GM12878 (cell line): ENCODE measurements at regions not wholly inside any gene's neighbourhood (a gene's known extent, or its start where the extent isn't known, plus 50 kb on each side); places are given as distances from the start of the nearest gene placed in this dataset.

Experiments
- ATAC-seq: fragments of 200-7000 bp; cut with Tn5 transposase; 3 replicates; pipeline ENCODE4 v1.9.1; 2020; ENCODE audit warnings: mild to moderate bottlenecking, moderate library complexity
- BruUV-seq: library from RNA; stranded (reverse); fragments of 400-500 nt; replicated peaks from 2 replicates; lab custom pipeline; 2021; lab: Mats Ljungman, UMichigan
- CTCF ChIA-PET: fragments of 300-600 bp; sonication (Branson Sonifier 250); formaldehyde crosslinking; extraction: SDS; loops from one replicate; lab custom pipeline; 2021; ENCODE audit warnings: inconsistent platforms; lab: Yijun Ruan, JAX
- POLR2A ChIA-PET: fragments of 350-600 bp; formaldehyde crosslinking; extraction: SDS; loops from one replicate; lab custom pipeline; 2021; ENCODE audit warnings: inconsistent platforms; lab: Charles Lee
- RAD21 ChIA-PET: fragments of 300-600 bp; sonication (Branson Sonifier 250); formaldehyde crosslinking; loops from one replicate; lab custom pipeline; 2023; ENCODE audit warnings: antibody characterized with exemption; ENCODE audit not compliant: unreplicated experiment; lab: Charles Lee
- SMC1A ChIA-PET: fragments of 300-600 bp; sonication (Branson Sonifier 250); formaldehyde crosslinking; loops from one replicate; lab custom pipeline; 2023; ENCODE audit not compliant: unreplicated experiment, uncharacterized antibody; lab: Charles Lee
- DNase-seq: peaks from one replicate; pipeline ENCODE4 v3.0.0-alpha.2; 2011; ENCODE audit warnings: low read depth, low spot score
- FAIRE-seq: peaks from 3 replicates; lab custom pipeline; 2011; peaks lifted over from hg19 to GRCh38; lab: Jason Lieb, UNC
- H2AFZ ChIP-seq: 2 replicates; pipeline ENCODE4 v1.6.0; 2011; ENCODE audit warnings: low read depth, low read length, control low read depth; ENCODE audit not compliant: control insufficient read depth
- H3K27ac ChIP-seq: 2 replicates; pipeline ENCODE4 v1.5.1; 2011; ENCODE audit warnings: control low read depth; ENCODE audit not compliant: control insufficient read depth, insufficient read depth
- H3K27me3 ChIP-seq, 2 experiments: replicated peaks in 1 of 2; 2 replicates each; pipeline versions ENCODE4 v1.6.0 to v1.6.1; 2011; ENCODE audit warnings: low read length in 1 of 2; ENCODE audit not compliant: control insufficient read depth in 2 of 2, insufficient read depth in 2 of 2
- H3K36me3 ChIP-seq, 2 experiments: 2 replicates each; pipeline ENCODE4 v1.5.1; 2011; ENCODE audit warnings: low read length in 1 of 2; ENCODE audit not compliant: control insufficient read depth in 2 of 2, insufficient read depth in 2 of 2
- H3K4me1 ChIP-seq: 2 replicates; pipeline ENCODE4 v1.6.1; 2011; ENCODE audit warnings: mild to moderate bottlenecking, low read length, moderate library complexity, mixed read lengths; ENCODE audit not compliant: control insufficient read depth, insufficient read depth
- H3K4me2 ChIP-seq: 2 replicates; pipeline ENCODE4 v1.6.0; 2011; ENCODE audit warnings: control low read depth; ENCODE audit not compliant: control insufficient read depth, insufficient read depth
- H3K4me3 ChIP-seq: fragments of 200-600 bp; sonication (generic); 2 replicates; pipeline ENCODE4 v1.5.1; 2016
- H3K79me2 ChIP-seq: 2 replicates; pipeline ENCODE4 v1.6.0; 2011; ENCODE audit warnings: low read length; ENCODE audit not compliant: control insufficient read depth, insufficient read depth
- H3K9ac ChIP-seq: 2 replicates; pipeline ENCODE4 v1.8.0; 2011; ENCODE audit warnings: low read length, control low read depth, mixed read lengths; ENCODE audit not compliant: control insufficient read depth, insufficient read depth
- H3K9me3 ChIP-seq: replicated peaks from 3 replicates; pipeline ENCODE4 v1.5.1; 2011; ENCODE audit warnings: mild to moderate bottlenecking, low read length; ENCODE audit not compliant: control insufficient read depth, insufficient read depth
- H4K20me1 ChIP-seq: 2 replicates; pipeline ENCODE4 v1.6.0; 2011; ENCODE audit not compliant: control insufficient read depth, insufficient read depth
- ATF2 ChIP-seq: IDR thresholded peaks from 2 replicates; pipeline ENCODE4 v1.6.1; 2012; ENCODE audit warnings: low read length, inconsistent platforms
- CBX3 ChIP-seq: fragments of 200-600 bp; sonication (generic); IDR thresholded peaks from 2 replicates; pipeline ENCODE4 v1.6.1; 2016; ENCODE audit warnings: low read depth, borderline replicate concordance
- ELK1 ChIP-seq: IDR thresholded peaks from 2 replicates; pipeline ENCODE4 v1.6.1; 2012; ENCODE audit warnings: low read depth, low read length, improper control_type of control experiment
- IKZF2 ChIP-seq, 2 experiments: fragments of 450-650 bp; IDR thresholded peaks; 2 replicates each; pipeline ENCODE4 v1.6.1; 2017; ENCODE audit warnings: mild to moderate bottlenecking in 2 of 2, moderate library complexity in 2 of 2
- NFYA ChIP-seq: IDR thresholded peaks from 2 replicates; pipeline ENCODE4 v1.6.1; 2011; ENCODE audit warnings: low read depth, mild to moderate bottlenecking, low read length, improper control_type of control experiment, borderline replicate concordance
- NFYB ChIP-seq: IDR thresholded peaks from 2 replicates; pipeline ENCODE4 v1.6.1; 2011; ENCODE audit warnings: low read depth, mild to moderate bottlenecking, low read length, improper control_type of control experiment, moderate library complexity; ENCODE audit not compliant: insufficient read depth
- NRF1 ChIP-seq: conservative IDR thresholded peaks from 2 replicates; pipeline ENCODE4 v1.6.1; 2011; ENCODE audit warnings: mild to moderate bottlenecking, low read depth, low read length, improper control_type of control experiment
- POLR2A ChIP-seq: IDR thresholded peaks from 2 replicates; pipeline ENCODE4 v1.6.1; 2011; ENCODE audit warnings: low read depth, mild to moderate bottlenecking, low read length
- STAT3 ChIP-seq: IDR thresholded peaks from 2 replicates; pipeline ENCODE4 v1.6.1; 2011; ENCODE audit warnings: low read depth, low read length, improper control_type of control experiment
- TCF7 ChIP-seq: IDR thresholded peaks from 2 replicates; pipeline ENCODE4 v1.6.1; 2014; ENCODE audit warnings: antibody characterized with exemption, borderline replicate concordance
- ZBTB40 ChIP-seq: fragments of 450-650 bp; IDR thresholded peaks from 2 replicates; pipeline ENCODE4 v1.6.1; 2016; ENCODE audit warnings: mild to moderate bottlenecking, moderate library complexity, borderline replicate concordance
- WGBS: methylation state at CpG from one replicate; pipeline ENCODE4 v1.1.6; 2016; ENCODE audit warnings: low lambda C conversion rate; ENCODE audit not compliant: insufficient replicate concordance, insufficient coverage; ENCODE audit errors: missing lambda C conversion rate; 5-methylcytosine and 5-hydroxymethylcytosine counted together
- in situ Hi-C: fragments of 300-500 bp; cut with MboI; formaldehyde crosslinking; loops from 9 replicates; pipeline ENCODE4 v1.14.3; 2018; ENCODE audit warnings: mixed read lengths
- intact Hi-C: fragments of 100-400 bp; cut with micrococcal nuclease; formaldehyde crosslinking; loops from one replicate; pipeline ENCODE4 v1.14.2; 2022; ENCODE audit not compliant: unreplicated experiment

GRCh38 chr5:89981021-89981420 is 428.5 kb downstream of the CETN3 start:
- no peaks in the 10 kb centered on the region for H4K20me1 ChIP-seq
- no peak overlapping the region for H3K4me2 ChIP-seq
- H3K27ac ChIP-seq = no peak overlapping the region
- no peak overlapping the region for H3K9ac ChIP-seq
- no peaks in the 10 kb centered on the region; the same call in 2 of the 3 replicates for H3K9me3 ChIP-seq
- H3K36me3 ChIP-seq = no peaks in the 10 kb centered on the region
- no peak for FAIRE-seq
- RAD21 ChIA-PET = no interaction called here
- BruUV-seq = no TSS peak
- no peak for TF ChIP-seq ZBTB40
- TF ChIP-seq CBX3 = no peak
- TF ChIP-seq TCF7 = no peak
- TF ChIP-seq STAT3 = no peak
- TF ChIP-seq ELK1 = no peak
- TF ChIP-seq NFYB = no peak
- TF ChIP-seq ATF2 = no peak
- TF ChIP-seq IKZF2 (IDR thresholded peaks at IDR 0.05) = no peak
- TF ChIP-seq NFYA = no peak
- TF ChIP-seq NRF1 = no peak
- no peak for TF ChIP-seq POLR2A
- no peaks in the 10 kb centered on the region for H3K27me3 ChIP-seq
- intact Hi-C loops = no loop called here
- POLR2A ChIA-PET = no interaction called here
- no peaks in the 10 kb centered on the region for H3K4me1 ChIP-seq
- H2AFZ ChIP-seq = no peak overlapping the region
- no peak for DNase-seq
- no peak for ATAC-seq
- SMC1A ChIA-PET = interaction anchor here (1.0 kb wide), 1 partner anchor 267 kb away, joined by 3 read pairs; no protein-coding TSS in a partner anchor
- H3K4me3 ChIP-seq = no peak overlapping the region
- 50% methylated on average over 2 of the region's 2 CpGs for WGBS
- in situ Hi-C loops = no loop called here
- no peaks in the 10 kb centered on the region for H3K79me2 ChIP-seq
- CTCF ChIA-PET = interaction anchor here (1.1 kb wide), 1 partner anchor 180 kb away, joined by 3 read pairs; no protein-coding TSS in a partner anchor
